GM10266 (cell line): ENCODE measurements at regions not wholly inside any gene's neighbourhood (a gene's known extent, or its start where the extent isn't known, plus 50 kb on each side); places are given as distances from the start of the nearest gene placed in this dataset.
A peak's percentile ranks its signal among the peaks of the same experiment; 100 is the strongest.

Experiments
- DNase-seq: peaks from one replicate; pipeline ENCODE4 v3.0.0; 2012; ENCODE audit errors: extremely low spot score
- CTCF ChIP-seq: IDR thresholded peaks from 2 replicates; pipeline ENCODE4 v1.5.1; 2012; ENCODE audit warnings: mild to moderate bottlenecking, low read depth; ENCODE audit not compliant: control insufficient read depth, insufficient read depth; ENCODE audit errors: missing control alignments

- DNase-seq: no peak
Observed at GRCh38 chr16:31710134-31710533, 163.5 kb upstream of the ZNF267 start.

GRCh38 chr16:31710880-31711279, 162.7 kb upstream of the ZNF267 start:
- DNase-seq: no peak
- TF ChIP-seq CTCF: no peak

More at GRCh38 chr16:31710134-31710533, 163.5 kb upstream of the ZNF267 start:
- no peak for TF ChIP-seq CTCF

GRCh38 chr16:31711344-31711845, 162.2 kb upstream of the ZNF267 start:
- TF ChIP-seq CTCF: peak; percentile 18
- DNase-seq: no peak

GRCh38 chr16:31712064-31712540, 161.5 kb upstream of the ZNF267 start:
- no peak for TF ChIP-seq CTCF
- no peak for DNase-seq

- TF ChIP-seq CTCF: no peak
- peak; percentile 92 for DNase-seq
Observed at GRCh38 chr16:31713071-31713944, 160.3 kb upstream of the ZNF267 start.

- no peak for DNase-seq
- TF ChIP-seq CTCF: peak; percentile 34
Observed at GRCh38 chr16:31713945-31714902, 159.4 kb upstream of the ZNF267 start.
